GM19351 (cell line): ENCODE measurements at regions not wholly inside any gene's neighbourhood (a gene's known extent, or its start where the extent isn't known, plus 50 kb on each side); places are given as distances from the start of the nearest gene placed in this dataset.
"Not testable (repeated sequence)": the region's sequence is repeated elsewhere in the genome, so short reads cannot be mapped to it uniquely, and the experiment has no call there.

ENCODE experiments used
- ATAC-seq: cut with Tn5 transposase; IDR thresholded peaks from one replicate; pipeline ENCODE4 v1.9.1; 2021; ENCODE audit warnings: mild to moderate bottlenecking, moderate library complexity; ENCODE audit not compliant: unreplicated experiment

DNA sequence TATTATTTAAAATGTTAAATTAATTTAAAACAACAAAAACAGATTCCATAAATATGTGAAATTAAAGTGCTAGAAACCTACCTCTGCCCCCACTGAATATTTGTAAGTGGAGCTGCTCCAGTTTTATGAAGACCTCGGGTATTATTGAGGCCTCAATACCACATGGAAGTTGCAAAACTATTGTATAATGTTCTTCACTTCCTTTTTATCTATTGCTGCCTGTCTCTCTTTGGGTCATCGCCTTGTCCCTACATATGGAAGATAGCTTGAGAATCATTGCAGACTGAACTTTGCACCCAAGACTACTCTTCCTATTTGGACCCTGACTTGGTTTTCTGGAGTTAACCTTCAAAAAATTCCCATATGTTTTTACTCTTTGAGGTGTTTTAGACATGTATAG, 212.1 kb upstream of the NETO1 start:
- ATAC-seq: no peak

DNA sequence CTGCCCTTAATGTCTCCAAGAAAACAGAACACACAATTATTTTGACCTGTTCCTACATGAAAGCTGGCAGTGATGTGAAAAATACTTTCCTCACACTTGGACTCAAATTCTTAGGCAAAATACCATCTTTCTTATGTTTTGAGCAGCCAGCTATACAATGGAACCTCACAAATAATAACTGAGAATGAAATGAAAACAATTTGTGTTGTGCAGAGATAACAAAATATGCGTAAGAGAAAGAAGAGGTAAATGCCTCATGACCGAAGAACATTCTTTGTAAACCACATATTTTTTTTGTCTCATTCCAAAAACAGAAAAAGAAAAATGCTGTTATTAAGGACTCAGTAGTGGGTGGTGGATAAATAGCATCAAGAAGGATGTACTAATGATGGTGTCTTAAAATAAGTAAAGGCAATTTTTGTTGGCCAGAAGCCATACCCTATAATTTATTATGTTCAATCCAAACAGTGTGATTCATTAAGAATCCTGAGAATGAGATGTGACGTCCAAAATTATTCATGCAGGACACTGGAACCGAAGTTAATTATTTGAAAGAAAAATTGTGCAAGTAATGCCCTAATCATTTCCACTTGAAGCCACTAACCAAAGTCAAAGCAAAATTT, 193.0 kb upstream of the NETO1 start:
- ATAC-seq: no peak

DNA sequence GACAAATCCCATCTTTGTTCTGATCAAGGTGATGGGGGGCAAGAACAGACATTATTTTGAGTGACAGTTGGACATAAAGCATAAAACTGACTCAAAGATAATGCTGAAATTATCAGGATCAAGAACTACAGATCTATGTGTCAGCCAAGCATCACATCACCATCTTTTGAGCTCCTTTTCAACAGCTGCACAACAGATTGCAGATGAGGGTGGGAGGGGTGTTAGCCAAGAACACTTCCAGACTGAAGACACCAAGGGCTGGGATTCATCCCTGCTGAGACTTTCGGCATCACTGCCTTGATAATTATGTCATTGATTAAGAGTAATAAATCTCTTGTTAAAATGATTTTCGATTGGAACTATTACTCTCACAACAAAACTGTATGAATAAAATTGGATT, 191.5 kb upstream of the NETO1 start:
- ATAC-seq: no peak

DNA sequence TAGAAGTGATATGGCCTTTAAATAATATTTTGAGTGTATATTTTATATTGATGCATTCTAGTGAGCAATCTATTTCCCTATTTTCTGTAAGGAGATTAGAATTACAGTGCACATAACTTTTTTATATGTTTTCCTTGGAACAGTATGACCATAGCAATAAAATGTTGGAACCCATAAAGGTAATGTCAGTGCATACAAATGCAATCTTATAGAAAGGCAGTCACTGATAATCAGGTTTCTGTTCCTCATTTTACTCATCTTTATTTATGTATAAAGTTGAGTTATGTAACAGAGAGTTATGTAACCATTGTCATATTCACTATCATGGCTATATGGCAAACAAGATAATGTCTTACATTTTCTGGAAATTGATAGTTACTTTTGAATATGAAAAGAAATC, 179.9 kb upstream of the NETO1 start:
- ATAC-seq: no peak

DNA sequence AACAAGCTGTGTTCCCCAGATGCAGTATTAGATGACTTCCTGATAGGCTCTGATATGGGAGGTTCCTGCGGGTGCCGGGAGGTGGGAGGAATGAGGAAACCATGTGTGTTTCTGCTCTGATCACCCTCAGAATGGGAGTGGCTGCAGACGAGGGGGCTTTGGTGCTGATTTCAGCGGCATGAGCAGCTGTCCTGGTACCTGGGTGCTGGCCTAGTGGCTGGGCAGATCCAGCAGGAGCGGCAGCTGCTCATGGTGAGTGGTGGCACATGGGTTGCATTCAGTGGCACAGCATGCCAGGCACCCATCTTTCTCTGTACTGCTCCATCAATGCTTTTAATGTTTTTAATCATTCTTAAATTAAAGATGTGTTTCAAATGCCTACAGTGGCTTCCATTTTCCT, 177.2 kb upstream of the NETO1 start:
- ATAC-seq: no peak

DNA sequence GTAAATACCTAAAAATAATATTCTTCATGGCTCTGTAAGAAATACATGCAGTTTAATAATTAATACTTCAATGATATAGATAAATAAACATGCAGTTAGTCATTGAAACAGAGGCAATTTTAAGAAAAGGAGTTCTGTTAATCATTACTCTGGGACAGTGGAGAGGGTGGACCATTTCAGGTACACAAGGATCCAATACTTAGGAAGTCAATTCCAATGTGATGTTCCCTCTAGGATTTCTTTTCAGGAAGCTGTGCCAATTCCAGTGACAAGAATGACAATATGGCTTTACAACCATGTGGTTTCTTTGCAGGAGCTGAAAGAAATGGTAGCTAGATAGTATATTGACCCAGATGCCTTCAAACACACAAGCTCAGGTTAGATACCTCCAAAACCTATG, 175.8 kb upstream of the NETO1 start:
- no peak for ATAC-seq

DNA sequence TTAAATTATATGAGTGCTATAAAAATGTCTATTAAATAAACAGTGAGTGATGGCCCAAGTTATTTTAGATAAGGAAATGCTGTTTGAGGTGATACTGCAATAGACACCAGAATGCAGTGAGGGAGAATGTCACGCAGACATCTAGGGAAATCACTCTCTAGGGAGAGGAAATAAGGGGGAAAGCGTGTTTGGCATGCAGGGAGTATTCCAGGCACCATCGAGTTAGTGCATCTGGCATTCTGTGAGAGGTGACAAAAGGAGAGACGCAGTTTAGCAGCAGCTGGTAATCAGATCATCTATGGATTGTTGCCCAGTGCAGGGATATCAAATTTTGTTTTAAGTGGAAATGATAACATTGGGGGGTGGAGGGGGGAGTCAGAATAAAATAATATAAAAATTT, 175.4 kb upstream of the NETO1 start:
- no peak for ATAC-seq

DNA sequence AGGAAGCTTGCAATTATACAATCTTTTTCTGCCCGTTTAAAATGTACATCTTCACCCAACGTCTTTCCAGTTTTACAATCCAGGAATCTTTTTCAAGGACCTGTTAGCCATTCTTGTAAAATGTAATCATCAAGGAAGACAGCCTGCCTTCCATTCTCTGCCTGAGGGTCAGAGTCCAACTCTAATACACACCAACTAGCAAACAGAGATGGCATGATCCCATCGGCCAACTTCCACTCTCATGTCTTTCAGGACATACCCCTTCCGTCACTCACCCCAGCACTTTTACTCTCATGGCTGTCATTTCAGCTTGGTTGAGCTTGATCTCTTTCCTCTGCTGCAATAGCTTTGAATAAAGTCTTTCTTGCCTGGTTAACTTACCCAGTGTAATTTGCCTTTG, 172.5 kb upstream of the NETO1 start:
- ATAC-seq: no peak

DNA sequence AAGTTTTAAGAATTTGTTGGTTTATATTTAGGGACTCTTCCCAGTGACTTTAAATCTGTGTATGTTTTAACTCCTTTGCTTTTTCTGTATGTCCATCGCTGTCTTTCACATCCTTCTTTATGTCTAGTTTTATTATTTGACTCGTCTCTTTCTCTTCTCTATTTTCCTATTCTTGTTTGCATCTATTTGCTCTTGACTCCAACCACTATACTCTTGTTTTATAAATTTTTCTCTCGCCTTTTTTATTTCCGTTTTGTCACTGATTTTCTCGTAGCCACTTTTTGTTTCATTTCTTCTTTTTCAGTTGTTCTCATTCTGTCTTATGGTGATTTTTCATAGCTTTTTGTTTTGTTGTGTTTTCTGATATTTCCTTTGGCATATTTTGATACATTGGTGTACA, 170.5 kb upstream of the NETO1 start:
- ATAC-seq: peak; percentile 51

DNA sequence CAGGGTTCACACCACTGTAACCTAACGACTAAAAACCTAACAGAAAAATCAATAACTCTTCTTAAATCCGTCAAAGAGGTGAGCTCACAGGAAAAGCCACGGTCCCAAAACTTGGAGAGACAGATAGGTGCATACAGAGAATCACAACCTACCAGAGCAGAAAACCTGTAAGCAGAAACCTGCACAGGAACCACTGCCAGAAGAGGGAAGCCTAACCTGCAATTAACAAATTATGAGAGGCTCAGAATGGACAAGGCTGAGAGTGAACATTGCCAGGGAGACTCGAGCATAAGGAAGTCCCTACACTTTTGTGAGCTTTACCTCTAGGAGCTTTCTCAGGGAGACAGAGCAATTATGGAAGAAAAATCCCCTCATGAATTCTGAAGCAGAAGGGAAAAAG, 156.2 kb upstream of the NETO1 start:
- no peak for ATAC-seq

DNA sequence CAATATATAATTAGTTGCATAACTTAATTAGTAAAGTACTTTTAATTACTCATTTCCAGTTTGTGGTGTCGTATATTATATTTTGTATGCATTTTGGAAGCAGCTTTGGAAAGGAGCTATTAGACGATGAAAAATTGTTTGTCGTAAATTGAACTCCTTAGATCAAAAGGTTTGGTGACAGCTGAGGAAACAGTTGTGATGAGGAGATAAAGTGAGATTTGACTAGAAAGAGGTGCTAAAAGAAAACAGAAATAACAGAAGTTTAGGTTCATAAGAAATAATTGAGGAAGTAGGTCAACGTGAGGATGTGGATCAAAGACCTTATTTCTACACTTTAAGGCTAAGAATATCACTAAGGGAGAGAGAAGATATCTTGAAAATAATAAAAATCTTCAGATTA, 141.9 kb upstream of the NETO1 start:
- no peak for ATAC-seq

DNA sequence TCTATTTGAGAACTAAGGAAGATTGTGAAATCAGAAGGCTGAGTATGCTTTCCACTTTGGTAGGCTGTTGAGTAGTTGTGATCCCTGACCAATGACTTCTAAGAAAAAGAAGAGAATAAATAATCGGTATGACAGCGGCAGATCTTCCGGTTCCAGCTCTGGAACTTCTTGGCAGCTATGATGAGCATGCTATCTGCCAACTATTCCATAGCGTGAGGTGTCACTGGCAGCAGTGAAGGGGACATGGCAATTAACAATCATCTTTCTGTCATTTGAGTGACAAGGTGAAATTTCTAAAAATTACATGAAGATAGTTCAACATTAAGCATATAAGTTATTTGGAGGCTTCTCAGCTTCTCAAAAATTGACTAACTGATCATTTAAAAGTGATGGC, 140.1 kb upstream of the NETO1 start:
- ATAC-seq: no peak

DNA sequence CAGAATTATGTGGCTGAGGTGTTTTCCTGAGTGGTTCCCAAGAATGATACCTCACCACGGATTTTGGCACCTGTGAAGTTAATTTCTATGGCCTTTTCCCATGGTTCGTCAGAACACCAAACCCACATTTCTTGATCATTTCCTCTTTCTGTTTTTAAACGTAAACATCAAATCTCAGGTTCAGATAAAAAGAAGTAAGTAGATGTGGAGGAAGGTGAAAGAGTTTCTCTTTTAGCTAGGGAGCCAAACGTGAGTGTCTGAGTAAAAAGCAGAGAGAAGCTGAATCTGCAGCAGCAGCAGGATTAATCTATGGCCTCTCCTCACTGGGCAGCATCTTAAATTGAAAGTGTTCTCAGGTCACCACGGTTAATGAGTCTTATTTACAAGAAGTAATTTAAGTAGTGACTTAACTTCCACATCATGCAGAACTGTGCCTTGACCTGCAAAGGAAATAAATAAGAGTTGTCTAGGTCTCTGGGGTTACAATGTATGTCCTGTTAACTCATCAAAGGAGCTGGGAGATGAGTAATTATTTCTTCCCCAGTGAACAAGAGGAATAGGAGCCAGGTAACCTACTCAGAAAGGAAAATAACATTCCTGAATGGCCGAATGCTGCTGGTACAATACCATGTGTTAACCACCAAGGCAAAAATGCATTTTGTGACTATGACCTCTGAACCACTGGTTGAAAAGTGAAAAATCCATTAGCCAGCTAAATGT, 139.6 kb upstream of the NETO1 start:
- ATAC-seq: peak; percentile 65

DNA sequence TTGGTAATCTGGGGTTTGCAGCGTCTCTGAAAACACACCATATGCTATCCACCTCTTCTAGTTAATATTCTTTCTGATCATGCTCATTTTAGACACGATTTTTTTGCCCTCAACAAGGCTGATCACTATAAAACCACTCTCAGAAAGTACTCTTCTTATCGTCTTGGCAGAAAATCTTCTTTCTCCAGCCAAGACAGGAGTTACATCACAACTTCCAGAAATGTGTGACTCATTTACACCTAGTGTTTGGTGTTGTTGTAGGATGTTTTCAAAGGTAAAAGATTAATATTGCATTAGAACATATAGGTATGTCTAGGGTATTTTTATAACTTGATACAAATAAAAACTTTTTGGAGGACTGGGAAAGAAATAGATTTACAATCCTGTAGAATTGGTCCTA, 138.5 kb upstream of the NETO1 start:
- no peak for ATAC-seq

DNA sequence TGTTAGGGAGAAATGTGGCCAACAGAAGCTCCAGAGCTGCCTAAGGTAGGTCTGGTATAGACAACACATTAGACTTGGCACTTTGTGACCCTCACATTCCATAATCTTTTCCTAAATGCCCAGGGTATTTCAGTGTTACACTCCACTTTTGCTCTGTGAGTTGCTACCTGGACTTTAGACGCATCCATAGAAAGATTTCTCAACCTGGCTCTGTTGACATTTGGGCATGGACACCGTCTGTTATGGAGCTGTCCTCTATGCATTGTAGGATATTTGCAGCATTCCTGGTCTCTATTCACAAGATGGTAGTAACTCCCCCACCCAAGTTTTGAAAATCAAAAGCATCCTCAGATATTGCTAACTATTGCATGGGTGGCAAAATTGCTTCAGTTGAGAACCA, 136.5 kb upstream of the NETO1 start:
- ATAC-seq: no peak

DNA sequence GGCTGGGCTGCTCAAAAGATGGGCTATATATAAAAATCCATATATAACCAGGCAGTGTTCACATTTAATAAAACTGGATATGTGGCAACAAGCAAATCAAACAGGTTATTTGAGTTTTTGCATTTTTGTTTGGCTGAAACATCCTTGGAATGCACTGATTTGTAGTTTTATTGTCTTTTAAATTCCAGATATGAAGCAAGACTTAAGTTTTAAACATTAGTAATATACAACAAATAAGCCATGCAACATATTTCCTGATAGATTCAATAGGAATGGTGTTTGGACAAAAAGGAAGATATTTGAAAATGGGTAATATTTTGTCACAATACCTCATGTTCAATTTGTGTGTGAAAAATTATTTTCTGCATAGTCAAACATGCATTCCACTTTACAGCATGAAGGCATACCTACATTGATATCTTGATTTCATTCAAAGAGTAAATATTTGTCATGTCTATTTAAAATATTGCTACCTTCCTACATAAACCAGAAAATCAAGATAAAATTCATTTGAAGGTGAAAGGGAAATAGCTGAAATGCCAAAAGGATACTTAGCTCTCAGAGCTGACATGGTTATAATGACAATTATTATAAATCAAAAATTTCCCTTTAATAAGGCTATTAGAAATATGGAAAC, 132.3 kb upstream of the NETO1 start:
- ATAC-seq: no peak

DNA sequence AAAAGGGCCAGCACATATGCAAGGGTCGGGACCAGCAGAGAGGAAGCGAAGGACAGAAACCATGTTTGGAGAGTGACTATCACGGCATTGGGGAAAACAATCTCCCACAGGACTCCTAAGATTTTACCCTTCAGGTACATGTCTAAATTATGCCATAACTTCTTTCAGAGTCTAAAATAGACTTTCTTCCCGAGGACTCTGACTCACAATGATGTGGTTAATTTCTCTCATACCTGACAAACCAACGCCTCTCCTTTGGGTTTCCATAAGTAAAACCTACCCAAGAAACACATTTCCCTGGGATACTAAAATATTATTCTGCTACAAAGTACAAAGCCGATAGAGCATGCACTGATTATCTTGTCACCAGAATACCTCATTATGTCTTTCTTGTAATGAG, 127.8 kb upstream of the NETO1 start:
- ATAC-seq: no peak

DNA sequence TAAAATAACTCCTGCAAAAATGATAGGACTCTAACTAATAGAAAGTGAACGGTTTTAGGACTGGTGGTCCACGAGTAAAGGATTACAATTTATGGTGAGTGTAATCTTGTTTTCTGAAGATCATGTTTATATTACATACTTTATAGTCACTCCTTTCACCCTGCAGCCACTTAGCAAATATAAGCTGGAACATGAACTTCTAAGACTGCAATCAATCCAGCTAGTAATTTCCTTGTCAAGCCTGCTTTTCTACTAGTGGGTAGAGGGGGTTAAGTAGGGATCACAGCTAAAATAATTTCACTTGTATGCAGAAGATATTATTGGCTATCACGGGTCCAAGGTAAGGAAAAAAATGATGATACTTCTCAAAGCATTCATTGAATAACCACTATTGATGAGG, 125.5 kb upstream of the NETO1 start:
- ATAC-seq: no peak

DNA sequence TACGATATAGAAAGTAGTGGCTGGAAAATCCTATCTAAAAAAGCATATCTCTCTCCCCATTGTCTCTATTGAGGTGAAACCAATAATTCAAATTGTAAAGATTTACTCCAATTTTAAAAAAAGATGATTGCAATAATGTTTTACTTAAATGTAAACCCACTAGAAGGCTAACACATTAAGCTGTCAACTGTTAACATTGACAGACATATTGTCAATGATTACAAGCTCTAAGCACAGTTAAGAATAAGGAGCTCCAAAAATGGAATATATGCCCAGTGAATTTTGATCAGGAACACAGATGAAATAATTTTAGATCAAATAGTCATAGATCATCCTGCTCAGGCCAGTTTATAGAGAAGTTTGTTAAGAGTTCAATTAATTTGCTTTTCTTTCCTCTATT, 123.6 kb upstream of the NETO1 start:
- ATAC-seq: no peak

DNA sequence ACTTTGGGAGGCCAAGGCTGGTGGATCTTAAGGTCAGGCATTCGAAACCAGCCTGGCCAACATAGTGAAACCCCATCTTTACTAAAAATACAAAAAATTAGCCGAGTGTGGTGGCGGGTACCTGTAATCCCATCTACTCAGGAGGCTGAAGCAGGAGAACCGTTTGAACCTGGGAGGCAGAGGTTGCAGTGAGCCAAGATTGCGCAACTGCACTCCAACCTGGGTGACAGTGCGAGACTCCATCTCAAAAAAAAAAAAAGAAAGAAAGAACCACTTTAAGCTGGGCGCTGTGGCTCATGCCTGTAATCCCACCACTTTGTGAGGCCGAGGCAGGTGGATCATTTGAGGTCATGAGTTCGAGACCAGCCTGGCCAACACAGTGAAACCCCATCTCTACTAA, 119.8 kb upstream of the NETO1 start:
- ATAC-seq: not testable (repeated sequence)

DNA sequence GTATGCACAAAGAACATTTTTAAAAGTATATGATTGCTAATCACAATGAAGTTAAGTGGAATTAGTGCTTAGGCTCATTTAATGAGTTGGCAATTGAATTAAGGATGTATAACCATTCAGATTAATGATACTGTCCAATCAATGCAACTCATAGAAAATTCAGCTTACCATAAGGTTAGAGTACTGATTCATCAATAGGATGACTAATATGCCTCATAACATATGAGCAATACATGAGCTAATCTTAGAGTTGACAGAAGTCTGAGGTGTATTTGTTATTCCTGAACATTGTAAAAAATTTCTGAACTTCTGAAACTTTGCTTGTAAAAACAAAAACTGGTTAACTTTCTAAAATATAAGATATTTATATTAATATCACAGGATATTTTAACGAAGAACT, 118.3 kb upstream of the NETO1 start:
- peak; percentile 52 for ATAC-seq

DNA sequence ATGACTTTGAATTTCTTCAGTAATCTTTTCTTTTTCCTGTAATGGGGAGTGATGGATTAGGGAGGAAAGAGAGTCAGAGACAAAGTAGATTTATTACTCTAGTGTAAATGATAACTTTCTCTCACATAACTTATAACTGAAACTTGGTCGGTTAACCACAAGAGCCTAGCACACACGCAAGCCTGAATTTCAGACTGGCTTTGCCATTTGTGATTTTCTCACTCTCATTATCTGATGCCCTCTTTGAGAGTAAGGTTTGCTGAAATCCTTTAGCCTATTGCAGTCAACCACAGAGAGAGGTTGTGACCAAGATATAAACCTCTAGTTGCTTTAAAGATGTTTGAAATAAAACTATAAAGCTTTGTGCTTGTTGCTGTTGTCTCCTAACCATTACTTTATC, 117.9 kb upstream of the NETO1 start:
- peak; percentile 88 for ATAC-seq

DNA sequence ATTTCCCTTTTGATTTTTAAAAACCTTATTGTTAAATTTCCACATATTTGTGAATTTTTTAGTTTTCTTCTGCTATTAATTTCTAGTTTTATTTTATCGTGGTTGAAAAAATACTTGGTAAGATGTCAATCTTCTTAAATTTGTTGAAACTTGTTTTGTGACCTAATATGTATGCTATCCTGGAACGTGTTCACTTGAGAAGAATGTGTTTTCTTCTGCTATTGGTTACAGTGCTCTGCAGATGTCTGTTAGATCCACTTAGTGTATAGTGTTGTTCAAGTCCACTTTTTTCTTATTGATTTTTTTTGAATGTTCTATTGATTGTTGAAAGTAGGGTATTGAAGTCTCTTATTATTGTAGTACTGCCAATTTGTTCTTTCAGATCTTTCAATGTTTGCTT, 116.5 kb upstream of the NETO1 start:
- ATAC-seq: no peak
